GM21423 (cell line): ENCODE measurements at regions not wholly inside any gene's neighbourhood (a gene's known extent, or its start where the extent isn't known, plus 50 kb on each side); places are given as distances from the start of the nearest gene placed in this dataset.
A peak's percentile ranks its signal among the peaks of the same experiment; 100 is the strongest.

ENCODE experiments used
- ATAC-seq: cut with Tn5 transposase; IDR thresholded peaks from one replicate; pipeline ENCODE4 v1.9.1; 2021; ENCODE audit warnings: mild to moderate bottlenecking, moderate library complexity; ENCODE audit not compliant: unreplicated experiment

- no peak for ATAC-seq
These were observed 127.3 kb downstream of the DDX1 start for GRCh38 chr2:15718944-15719323.

DNA sequence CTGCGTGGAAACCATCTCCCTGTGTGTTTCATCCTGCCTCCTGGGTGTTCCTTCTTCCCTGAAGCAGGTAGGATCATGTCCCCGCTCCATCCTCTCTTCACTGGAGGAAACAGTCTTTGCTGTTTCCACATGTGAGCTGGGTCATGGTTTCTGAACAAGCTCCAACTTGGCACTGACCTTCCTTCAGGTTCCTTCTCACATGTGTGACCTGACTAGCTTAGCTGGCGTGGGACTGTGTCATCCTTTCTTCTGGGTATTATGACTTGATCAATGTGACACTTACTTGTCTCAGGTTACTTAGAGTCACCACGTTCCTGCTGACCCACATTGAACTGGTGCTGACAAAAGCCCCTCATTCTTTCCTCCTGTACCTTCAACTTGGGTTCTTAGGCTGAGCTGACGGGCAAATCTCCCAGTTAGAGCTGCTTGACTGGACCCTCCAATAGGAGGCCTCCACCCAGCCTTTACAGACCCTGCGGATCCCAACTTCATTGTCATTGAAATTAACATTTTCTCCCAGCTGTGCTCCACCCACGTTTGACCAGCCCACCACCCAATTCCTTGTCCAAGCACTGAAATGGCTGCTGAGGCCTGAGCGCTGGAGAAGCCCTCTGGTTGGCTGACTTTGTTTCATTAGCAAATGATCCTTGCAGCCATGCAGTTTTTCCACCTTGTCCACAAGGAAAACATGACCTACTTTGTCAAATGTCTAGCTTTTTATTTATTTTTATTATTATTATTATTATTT, 128.1 kb downstream of the DDX1 start:
- no peak for ATAC-seq

DNA sequence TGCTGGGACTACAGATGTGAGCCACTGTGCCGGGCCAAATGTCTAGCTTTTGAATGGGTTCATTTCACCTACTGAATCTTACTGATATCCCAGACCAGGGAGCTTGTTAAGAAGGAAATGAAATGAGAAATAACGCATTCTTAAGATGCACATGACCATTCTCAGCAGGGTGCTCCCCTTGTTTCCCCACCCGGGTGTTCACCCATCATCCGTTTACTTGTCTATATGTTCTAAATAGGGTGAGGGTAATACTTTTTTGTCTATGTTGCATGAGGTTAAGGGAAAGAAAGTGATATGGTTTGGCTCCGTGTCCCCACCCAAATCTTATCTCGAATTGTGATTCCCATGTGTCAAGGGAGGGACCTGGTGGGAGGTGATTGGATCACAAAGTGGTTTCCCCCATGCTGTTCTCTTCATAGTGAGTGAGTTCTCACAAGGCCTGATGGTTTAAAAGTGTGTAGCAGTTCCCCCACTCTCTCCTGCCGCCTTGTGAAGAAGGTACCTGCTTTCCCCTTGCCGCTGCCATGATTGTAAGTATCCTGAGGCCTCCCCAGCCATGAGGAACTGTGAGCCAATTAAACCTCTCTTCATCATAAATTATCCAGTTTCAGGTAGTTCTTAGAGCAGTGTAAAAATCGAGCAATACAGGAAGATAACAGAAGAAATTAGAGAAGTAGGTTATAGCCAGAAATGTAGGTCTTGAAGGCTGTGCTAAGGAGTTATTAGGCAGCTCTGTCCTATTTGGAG, 129.1 kb downstream of the DDX1 start:
- no peak for ATAC-seq

DNA sequence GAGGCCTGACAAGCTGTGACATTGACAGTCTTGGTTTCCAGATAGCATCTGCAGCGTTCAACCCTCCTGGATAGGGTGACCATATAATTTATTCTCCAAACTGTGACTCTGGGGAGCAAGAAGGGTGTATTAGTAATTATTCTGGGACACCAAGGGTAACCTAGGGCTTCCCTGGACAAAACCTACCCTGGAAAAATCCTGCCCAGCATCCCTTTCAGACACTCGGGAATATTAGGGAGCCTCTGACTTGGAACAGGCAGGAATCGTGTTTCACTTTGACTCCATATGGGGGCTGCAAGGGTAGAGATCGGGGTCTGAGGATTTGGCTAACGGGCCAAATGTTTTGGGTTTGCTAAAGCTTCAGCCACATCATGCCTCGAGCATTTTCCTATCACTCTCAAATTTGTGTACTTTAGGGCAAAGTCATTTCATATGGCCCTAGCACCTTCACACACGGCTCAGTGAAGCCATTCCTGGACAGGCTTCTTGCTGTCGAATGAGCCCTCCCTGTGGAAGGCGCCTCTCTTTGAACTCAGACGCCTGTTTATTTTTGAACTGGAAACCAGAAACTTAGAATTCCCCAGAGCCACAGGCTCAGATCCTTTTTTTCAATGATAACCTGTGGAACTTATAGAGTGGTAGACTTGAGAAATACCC, 129.9 kb downstream of the DDX1 start:
- no peak for ATAC-seq

- ATAC-seq, result no peak
These were observed 131.3 kb downstream of the DDX1 start for GRCh38 chr2:15722980-15723379.

DNA sequence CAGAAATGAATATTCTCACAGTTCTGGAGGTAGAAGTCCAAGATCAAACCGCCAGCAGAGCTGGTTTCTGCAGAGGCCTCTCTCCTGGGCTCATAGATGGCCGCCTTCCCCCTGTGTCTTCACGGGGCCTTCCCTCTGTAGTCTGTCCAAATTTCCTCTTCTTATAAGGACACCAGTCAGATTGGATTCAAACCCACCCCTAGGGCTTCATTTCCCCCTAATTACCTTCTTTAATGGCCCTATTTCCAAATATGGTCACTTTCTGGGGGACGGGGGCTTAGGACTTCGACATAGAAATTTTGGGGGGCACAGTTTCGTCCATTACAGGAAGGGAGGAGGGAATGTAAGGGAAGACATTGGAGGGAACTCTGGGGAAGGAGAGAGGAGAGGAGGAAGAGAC, 132.6 kb downstream of the DDX1 start:
- no peak for ATAC-seq

GRCh38 chr2:15725101-15725781, 133.6 kb downstream of the DDX1 start:
- ATAC-seq, result no peak

- no peak for ATAC-seq
These were observed 134.1 kb downstream of the DDX1 start for GRCh38 chr2:15725782-15726112.

- ATAC-seq, result no peak
These were observed 134.8 kb downstream of the DDX1 start for GRCh38 chr2:15726321-15727057.

DNA sequence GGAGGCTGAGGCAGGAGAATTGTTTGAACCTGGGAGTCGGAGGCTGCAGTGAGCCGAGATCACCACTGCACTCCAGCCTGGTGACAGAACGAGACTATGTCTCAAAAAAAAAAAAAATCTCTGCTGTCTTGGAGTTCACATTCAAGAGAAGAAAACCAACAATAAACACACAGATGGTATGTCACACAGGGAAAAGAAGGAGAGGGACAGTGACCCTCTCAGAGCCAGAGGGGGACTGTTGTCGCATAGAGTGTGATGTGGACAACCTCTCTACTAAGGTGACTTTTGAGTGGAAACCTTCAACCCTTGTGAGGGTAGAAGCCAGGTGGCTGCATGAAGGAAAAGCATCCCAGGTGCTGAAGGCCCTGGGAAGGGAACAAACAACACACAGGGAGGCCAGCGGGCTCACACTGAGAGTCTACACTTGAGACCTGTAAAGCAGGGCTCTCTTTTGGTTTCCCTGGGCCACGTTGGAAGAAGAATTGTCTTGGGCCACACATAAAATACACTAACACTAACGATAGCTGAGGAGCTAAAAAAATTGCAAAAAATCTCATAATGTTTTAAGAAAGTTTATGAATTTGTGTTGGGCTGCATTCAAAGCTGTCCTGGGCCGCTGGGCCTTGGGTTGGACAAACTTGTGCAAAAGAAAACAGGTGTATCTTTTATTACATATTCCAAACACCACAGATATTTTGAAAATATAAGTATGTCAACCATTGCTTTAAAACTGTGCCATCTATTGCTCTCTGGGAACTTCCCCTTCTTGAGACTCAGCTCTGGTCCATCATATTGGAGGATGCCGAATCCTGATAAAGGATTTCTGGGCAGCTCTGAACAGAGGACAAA, 136.0 kb downstream of the DDX1 start:
- ATAC-seq, result no peak

- no peak for ATAC-seq
These were observed 136.7 kb downstream of the DDX1 start for GRCh38 chr2:15728245-15728938.

GRCh38 chr2:15729001-15729400, 137.3 kb downstream of the DDX1 start:
- ATAC-seq, result no peak

DNA sequence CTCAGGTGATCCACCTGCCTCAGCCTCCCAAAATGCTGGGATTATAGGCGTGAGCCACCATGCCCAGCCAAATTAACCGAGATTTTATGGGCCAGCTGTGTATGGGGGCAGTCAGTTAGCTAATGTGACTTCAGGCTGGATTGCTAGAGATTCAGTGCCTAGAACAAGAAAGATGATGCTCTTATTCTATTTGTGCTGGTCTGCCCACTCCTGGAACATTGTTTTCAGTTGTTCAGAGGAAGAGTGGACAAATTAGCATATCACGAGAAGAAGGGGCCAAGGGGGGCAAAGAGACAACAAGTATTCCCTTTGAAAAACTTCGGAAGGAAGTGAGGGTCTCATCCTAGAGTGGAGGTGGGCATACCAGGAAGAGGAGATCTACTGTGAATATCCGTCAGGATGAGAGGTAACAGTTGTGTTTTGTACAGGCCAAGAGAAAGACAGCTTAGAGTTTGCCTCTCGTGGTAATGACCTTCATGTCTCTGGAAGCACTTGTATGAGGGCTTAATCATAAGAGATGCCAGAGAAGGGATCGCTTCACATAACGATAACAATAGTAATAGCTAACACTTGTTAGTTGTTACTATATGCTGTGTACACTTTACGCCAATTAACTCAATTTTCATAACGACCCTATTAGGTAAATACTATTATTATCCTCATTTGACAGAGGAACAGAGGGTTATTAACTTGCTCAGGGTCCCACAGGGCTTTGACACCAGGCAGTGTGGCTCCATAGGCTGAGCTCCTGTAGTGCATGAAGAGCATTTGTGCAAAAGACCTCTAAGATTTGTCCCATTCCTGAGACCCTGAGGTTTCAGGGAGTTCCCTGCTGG, 138.3 kb downstream of the DDX1 start:
- ATAC-seq, result peak; percentile 1

DNA sequence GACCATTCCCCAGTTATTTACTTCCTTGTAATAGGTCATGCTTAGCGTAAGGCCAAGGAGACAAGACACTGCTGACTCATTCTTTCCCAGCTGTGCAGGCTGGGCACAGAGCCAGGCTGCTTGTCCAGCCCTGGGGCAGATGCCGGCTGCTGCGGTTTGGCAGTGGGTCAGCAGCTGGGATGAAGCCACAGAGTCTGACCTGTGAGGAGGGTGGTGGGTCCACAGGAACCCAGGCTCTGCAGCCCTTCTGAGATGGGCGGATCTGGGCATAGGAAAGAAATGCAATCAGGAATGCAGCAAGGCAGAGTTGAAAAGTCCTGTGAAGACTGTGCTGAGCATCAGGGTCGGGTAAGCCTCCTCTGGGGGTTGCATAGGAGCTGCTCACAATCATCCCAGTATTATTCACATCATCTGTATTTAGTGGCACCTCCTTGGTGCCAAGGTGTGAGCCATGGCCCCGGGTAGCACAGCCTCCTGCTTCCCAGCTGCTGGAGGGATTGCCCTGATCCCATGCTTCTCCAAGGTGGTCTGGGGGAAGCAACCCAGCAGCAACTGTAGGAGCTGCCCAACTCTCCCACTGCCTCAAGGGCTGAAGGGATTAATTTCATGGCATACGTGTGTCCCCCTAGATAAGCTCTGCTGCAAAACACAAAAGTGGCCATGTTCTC, 139.0 kb downstream of the DDX1 start:
- ATAC-seq, result peak; percentile 52

GRCh38 chr2:15731213-15731888, 139.7 kb downstream of the DDX1 start:
- no peak for ATAC-seq

DNA sequence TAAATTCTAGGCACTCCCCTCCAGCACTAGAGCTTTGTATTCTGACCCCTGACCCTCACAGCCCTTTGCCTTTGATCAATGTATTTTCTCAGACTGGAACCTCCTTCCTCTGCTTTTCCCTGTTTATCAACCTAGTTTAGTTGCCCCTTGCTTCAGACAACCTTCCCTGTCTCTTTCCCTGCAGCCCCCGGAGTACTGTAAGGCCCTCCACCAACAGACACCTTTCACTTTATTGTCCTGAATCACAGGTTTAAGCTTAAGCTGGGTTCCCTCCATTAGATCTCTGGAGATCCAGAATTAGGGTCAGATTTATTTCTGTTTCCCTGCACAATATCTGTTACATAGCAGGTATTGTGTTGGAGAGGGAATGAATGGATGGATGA, 140.2 kb downstream of the DDX1 start:
- no peak for ATAC-seq

DNA sequence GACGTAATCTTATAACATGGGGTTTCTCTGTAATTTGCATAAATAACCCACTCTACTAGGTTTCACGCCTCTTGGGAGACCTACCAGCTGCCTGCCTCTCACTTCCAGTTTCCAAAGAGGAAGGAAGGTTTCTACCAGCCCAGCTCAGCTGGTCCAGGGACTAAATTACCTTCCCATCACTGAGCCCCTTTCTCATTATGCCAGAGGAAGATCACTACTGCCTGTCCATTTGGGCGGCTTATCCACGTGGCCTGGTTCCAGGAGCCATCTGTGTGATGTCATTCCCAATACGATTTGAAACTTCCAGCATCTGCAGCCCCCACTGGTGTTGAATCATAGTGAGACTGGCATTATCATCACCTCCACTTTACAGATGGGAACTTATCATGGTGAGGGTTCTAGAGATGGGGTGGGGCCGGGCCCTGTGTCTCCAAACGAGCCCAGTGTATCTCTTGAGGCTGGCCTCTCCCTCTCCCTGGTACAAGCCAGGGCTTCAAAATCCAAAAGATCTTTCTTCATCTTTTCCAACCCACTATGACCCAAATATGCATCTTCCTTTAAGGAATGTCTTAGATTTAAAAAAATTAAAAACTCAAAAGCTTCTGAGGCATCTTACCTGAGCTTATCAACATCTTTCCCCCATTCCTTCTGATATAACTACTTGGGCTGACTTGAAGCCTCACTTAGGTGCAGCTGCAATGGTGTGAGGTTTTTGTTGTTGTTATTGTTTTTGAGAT, 140.8 kb downstream of the DDX1 start:
- ATAC-seq, result peak; percentile 96
